ENCODE measurements at regions not wholly inside any gene's neighbourhood (a gene's known extent, or its start where the extent isn't known, plus 50 kb on each side); places are given as distances from the start of the nearest gene placed in this dataset.
"Not testable (repeated sequence)": the region's sequence is repeated elsewhere in the genome, so short reads cannot be mapped to it uniquely, and the experiment has no call there.

DNA sequence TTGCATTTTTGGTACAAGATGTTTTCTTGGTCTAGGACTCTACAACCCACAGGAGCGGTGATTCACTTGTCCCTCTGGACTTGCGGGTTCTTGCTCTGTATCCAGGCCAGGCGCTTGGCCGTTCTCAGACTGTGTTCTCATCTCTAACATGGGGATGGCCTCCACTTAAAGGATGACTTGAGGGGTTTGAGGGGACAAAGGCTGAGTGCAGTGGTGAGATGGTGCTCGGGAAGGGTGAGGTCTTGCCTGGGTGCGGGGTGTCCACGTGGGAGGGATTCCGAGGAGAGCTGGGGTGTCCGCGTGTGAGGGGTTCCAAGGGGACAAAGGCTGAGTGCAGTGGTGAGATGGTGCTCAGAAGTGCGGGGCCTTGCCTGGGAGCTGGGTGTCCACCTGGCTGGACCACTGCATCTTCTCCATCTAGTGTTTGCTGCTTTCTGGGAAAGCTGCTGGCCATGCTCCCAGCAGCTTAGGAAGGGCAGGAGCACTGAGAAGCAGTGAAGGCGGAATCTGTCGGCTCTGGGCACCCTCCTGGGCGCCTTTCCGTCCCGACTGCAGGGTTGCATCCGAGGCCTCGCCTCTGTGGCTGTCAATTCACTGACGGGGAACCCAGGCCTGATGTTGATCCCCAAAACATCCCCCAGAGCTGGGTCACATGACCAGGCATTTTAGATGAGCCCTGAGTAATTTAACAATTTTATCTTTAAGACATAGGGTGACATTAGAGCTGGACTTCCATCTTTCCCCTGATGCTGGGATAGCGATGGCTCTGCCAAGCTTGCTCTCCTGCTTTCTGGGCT is 280.5 kb upstream of the IRX4 start:
- DNase-seq, result no peak

DNA sequence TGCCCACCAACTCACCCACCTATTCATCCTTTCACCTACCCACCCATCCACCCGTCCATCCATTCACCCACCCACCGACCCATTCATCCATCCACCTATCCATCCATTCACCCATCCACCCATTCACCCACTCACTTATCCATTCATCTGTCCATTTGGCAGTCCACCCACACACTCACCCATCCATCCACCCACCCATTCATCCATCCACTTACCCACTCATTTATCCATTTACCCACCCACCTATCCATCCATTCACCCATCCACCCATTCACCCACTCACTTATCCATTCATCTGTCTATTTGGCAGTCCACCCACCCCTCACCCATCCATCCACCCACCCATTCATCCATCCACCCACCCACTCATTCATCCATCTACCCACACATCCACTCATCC is 278.1 kb upstream of the IRX4 start:
- DNase-seq, result no peak

DNA sequence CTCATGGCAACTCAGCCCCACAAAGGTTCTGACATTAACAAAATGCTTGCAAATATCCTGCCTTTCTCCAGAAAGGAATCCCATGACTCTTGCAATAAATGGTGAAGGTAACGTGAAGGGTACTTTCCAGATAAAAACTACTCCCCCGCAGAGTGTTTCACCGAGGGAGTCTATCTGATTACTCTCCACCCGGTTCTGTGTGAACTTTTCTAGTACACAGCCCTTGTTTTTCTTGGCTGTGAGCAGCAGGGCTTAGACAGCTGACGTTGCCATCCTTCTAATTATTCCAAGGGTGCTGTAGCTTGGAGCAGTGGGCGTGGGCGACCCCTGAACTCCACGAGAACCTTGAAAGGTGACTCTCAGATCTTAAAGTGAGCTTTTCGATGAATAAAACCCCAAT is 276.0 kb upstream of the IRX4 start:
- no peak for DNase-seq

DNA sequence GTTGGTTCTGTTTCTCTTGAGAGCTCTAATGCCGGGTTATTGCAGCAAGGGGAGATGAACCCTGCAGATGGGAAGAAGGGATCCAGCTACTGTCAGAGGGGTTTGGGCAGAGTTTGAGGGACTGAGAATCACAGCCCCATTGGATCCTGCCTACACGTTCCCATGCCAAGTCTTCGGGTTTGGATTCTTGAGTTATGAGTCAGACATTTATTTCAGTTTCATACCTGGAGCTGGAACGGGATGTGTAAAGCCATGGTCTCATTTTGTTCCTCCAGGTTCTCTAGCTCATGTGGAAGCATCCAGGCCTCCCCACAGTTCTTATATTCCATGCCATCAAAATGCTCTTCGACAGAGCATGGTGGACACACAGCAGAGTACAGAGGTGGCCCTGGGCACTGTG is 275.4 kb upstream of the IRX4 start:
- no peak for DNase-seq

DNA sequence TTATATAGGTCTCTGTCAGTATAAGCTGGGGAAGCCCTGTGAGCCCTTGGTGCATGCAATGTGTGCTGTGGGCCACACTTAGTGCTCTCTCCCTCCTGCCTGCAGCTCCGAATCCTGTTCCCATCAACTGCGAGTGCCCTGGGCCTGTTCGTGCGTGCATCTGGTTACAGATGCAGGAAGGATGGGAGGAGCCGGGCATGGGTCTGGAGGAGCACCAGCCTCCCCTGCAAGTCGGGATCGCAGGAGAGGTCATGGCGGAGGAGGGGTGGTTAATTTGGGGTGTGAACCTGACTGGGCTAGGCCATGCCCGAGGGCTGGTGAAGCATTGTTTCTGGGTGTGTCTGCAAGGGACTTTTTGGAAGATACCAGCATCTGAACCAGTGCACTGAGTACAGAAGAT is 274.6 kb upstream of the IRX4 start:
- DNase-seq, result no peak

DNA sequence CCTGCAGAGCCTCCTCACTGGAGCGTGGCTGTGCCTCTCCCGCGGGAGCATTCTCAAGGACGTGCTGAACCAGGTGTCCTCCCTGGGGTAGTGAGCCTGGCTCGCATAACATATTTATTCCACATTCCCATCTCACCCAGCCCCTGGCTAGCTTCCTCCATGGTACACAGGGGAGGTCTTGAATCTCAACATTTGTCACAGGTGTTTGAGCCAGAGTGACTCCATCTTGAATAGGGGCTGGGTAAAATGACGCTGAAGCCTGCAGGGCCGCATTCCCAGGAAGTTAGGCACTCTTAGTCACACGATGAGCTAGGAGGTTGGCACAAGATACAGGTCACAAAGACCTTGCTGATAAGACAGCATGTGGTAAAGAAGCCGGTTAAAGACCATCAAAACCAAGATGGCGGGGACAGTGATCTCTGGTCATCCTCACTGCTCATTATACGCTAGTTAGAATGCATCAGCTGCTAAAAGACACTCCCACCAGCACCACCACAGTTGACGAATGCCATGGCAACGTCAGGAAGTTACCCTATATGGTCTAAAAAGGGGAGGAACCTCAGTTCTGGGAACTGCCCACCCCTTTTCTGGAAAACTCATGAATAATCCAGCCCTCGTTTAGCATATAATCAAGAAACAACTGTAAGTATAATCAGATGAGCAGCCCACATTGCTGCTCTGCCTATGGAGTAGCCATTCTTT is 273.8 kb upstream of the IRX4 start:
- no peak for DNase-seq

DNA sequence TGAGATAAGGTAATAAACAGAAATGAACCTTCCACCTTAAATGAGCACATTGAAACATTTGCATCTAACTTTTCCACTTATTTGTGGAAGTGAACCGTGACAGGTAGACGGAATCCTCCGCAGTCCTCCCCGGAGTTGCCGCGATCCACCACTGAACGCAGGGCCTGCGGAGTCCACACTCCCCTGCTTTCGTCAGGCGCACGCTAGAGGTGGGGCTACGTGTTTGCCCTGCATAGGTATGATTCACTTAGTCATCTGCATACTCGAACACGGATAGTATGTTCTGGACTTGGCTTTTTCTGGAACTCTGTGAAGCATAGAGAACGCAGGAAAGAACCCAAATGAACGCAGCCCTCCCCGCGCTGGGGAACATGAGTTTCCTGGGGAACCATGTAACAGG is 272.8 kb upstream of the IRX4 start:
- DNase-seq, result no peak

DNA sequence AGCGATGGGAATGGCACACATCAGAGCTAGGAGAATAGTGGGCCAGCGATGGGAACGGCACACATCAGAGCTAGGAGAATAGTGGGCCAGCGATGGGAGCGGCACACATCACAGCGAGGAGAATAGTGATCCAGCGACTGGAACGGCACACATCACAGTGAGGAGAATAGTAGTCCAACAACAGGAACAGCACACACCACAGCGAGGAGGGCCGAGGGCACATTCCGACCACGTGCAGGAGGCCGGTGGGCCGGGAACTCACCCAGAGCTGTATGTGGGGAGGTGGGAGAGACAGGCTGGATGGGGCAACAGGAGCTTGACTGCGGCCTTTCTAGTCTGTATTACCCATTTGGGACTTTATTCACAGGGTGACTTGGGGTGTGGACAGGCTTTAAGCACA is 271.1 kb upstream of the IRX4 start:
- DNase-seq, result no peak

DNA sequence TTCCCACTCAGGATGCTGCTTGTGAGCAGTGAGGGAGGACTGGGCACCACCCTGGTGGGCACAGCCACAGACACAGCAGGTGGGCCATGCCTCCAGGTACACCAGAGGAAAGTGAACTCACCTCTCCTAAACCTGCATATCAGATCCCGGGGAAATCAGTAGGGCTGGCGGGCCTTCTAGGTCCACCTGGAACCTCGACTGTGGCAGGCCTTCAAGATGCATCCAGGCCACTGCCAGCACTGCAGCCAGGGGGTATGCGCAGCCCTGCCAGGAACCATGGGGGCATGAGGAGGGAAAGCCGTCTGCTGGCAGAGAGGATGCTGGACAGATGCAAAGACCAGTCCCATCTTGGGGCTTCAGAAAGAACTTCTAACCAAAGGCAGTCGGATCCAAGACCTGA is 270.6 kb upstream of the IRX4 start:
- DNase-seq, result no peak

DNA sequence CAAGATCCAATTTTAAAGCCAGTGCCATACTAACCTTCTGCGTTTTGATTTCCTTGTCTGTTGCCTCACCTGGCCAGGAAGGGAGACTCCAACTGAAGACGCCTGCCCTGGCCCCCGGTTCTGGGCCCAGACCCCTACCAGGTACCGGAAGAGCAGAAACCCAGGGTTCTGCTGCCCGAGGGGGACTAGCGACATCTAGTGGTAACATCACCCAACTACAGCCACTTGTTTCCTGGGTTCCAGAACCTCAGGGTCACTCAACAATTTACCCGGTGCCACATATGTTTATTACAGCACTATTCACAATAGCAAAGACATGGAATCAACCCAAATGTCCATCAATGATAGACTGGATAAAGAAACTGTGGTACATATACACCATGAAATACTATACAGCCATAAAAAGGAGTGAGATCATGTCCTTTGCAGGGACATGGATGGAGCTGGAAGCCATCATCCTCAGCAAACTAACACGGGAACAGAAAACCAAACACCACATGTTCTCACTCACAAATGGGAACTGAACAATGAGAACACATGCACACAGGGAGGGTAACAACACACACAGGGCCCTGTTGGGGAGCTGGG is 268.7 kb upstream of the IRX4 start:
- not testable (repeated sequence) for DNase-seq

DNA sequence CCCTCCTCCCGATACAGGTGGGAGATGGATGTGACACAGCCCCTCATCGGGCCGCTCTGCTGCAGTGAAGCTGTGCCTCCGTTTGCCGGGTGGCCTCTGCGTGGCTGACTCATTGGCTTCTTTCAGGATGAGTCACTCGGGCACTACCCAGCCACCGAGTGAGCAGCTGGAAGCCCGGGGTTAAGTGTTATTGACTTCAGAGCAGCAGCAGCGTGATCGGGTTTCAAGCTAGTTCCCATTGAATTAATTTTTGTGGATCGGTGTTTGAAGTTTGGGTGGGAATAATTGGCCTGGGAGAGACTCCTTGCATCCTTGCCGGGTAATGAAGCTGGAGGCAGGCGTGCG is 266.4 kb upstream of the IRX4 start:
- DNase-seq, result no peak

DNA sequence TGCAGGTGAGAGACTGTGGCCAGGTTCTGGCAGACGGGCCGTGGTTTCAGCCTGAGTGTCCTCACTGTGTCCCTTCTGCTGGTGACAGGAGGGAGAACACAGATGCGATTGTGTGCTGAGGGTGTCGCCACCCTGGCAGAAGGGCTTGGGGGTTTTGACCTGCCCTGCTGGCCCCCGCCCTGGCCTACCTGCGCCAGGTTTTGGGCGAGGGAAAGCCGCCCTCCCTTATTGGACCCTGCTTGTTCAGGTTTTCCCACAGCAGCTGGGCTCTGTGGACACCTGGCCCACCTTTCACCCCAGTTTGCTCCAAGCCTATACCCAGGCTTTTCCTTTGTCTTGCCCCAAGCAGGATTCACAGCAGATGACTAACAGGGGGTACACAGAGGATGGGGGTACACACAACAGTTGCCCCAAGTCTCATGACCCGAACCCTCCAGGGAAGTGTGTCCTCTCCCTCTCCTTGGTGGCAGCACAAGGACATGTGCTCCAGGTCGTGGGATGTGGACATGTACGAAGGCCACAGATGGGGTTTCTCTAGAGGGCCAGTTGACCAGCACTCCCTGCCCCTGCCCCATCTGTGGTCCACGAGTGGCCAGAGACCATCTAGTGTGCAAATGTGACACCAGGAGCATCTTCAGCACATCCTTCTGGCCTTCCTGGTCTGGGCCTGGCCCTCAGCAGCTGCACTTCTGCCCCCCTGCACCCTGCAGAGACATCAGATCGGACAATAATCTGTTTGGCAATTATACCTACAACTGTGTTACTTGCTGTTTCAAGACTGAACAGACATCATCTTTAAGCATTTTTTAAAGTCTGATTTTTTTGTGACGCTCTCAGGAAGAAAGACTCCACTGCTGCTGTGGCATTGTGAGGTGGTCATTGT is 265.8 kb upstream of the IRX4 start:
- no peak for DNase-seq

DNA sequence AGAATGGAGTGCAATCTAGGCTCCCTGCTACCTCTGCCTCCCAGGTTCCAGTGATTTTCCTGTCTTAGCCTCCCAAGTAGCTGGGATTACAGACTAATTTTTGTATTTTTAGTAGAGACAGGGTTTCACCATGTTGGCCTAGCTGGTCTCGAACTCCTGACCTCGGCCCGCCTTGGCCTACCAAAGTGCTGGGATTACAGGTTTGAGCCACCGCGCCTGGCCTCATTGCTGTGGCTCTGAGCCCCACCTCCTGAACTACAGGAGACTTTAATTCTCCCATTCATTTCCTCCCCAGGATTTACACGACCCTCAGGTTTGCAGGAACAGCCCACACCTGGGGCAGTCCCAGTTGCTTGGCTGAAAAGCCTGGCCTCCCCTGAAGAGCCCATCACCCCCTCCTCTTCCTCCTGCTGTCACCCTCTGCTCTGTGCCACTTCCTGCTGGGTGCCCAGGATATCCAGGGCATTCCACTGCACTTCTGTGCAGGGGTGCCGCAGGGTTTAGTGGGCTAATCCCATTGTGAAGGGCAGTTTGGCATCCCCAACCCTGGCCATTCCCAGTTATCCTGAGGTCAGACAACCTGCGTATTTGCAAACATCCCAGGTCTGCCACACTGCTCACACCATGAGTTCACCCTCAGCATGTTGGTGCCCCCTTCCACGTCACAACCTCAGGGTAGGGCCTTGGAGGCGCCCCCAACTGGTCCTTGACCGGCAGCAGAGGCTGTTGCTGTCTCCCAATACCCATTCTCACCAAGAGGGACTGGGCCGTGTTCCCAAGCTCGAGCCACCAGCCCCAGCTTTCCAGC is 265.0 kb upstream of the IRX4 start:
- no peak for DNase-seq

DNA sequence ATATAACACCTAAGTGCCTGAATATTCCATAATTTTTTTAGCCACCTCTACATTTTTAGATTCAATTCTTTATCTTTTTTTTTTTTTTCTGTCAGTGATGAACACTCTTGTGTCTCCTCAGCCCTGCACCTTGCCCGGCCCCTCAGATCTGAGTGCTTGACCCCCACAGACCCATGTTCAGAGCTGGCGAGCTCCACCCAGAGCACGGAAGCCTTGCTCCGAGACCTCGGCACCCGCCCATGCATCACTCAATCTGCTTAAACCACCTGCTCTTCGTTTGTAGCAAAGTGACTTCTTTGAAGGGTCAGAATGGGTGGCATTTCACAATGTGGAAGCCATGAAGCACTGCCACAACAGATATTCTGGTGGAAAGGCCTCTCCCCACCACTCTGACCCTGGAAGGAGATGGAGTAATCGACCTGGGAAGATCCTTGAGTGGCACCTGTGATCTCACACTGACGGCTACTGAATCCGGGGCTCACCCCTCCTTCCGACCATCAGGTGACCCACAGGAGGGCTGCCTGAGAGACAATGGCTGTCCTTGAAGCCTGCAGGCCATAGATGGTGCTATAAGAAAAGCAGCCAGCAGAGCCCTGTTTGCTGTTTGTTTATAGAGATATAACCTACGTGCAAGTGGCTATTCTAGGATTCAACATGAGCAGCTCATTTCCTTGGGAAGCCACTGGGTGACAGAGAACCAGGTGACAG is 261.1 kb upstream of the IRX4 start:
- DNase-seq, result no peak

DNA sequence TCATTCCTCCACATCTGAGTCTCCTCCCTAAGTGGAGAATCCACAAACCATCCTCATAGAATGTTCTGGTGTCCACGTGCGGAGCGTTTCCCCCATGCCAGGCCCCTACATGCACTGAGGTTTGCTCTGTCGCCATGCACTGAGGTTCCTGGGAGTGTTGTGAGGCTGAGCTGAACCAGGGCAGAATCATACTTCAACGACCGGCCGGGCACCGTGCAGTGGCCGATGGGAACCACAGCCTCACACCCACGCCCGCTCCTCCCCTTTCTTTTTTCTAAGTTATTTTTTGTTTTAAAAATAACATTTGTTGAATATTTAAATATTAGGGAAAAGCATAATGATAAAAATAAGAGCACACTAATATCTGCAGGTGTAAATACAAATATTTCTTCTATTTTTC is 260.4 kb upstream of the IRX4 start:
- no peak for DNase-seq

DNA sequence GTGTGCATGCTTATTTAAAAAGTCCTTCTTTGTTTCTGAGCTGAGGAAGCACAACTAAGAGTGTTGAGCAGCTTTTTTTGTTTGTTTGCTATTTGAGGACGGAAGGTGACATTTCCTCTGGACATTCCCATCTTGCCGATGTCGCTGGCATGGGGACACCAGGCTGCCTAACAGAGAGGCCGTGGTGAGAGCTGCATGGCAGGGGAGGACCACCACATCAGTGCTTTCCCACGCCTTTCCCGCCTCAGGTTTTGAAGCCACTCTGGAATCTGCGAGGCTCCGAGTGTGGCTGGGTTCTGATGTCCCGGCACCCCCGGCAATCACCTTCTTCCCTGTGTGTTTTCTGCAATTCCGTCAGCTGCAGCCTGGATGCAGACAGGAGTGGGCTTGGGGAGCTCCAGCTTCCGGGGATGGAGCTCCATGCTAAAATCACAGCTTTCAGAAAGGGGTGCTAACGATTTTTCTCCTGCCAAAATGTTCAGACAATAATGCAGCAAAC is 259.8 kb upstream of the IRX4 start:
- DNase-seq, result no peak

DNA sequence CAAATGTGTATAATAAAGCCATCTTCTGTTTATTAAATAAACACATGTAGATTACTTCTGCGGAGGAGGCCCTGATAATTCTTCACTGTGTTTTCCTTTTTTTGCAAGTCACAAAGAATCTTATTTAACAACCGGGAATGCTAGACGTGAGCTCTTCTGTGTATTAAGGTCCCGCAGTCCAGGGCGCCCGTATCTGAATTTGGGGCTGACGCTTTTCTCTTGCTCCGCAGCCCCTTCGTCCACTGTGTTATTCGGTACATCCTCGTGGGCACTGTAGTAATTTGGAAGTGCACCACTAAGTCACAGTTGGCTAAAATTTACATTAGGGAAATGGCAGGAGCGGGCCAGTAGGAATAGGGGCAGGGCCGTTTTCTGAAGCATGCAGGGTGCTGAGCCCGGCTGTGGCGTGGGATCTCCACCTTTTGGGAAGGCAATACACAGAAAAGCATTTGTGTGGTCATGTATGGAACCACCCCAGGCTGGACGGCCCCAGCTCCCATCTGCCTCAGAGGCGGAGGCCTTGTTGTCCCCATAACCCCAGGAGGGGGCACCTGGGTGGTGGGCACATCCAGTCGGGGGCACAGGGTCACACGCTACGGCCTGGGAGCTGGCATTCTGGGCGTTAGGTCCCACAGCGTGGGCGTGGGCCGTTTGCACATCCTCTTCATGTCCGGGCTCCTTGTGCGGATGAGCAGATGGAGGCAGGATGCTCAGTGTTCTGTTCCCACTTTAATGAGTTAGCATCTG is 258.7 kb upstream of the IRX4 start:
- DNase-seq, result no peak

DNA sequence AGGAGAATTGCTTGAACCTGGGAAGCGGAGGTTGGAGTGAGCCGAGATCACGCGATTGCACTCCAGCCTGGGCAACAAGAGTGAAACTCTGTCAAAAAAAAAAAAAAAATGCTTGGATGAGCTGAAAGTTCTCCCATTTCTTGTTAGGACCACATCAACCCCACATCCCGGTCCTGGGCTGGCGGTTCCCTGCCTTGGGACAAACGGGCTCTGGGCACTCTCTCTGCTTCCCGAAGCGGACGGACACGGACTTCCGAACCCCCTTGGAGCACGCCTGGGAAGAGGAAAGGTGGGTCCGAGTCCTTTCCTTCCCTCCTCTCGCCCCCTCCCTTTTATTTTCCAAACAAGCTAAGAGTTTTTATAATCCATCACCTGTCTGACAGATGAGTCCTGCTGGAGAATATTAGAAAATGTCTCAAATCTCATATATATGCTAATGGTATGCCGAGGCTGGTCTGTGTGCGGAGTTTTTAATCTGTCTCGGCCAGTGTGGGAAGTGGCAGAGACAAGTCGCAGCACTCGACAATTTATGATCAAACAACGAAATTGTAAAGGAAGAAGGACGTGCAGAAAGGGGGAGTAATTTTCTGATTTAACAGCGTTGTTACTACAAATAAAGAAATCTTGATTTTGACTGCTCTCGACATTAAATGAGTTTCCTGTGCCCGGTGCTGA is 257.9 kb upstream of the IRX4 start:
- DNase-seq, result no peak

DNA sequence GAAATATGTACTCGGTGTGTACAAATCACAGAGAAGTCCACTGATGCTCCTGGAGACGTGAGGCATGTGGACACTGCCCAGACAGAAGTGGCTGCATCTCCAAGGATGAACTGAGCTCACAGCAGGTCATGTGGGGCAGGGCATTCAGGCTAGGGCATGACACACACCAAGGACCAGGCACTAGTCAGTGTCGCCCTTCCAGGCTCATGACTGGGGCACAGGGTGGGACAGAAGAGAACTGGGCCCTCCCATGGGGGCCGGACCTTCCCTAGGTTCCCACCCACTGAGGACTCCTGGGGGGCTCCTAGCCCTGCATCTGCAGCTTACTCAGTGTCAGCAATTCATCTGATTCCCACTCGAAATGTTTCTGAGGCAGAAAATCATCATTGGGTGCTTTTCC is 256.8 kb upstream of the IRX4 start:
- no peak for DNase-seq

DNA sequence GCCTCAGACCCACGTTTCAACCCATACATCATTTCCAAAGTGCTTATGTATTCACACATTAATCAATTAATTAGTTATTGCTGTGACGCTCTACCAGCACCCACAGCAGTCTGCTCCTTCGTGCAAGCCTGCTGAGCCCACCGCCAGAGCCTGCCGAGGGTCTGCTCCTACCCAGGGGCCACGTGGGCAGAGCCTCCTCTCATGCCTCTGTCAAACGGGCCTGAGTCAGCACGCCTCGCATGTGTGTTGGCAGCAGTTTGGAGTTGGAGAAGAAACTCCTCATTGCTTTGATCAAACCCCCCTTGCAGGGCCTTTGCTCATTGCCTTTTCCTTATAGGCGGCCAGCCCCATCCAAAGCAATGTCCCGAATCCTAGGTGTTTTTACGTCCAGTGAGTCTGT is 256.2 kb upstream of the IRX4 start:
- DNase-seq, result no peak

Data from CD4-positive, alpha-beta T cell treated with Interleukin-17A for 4 hours (primary cell).